ENCODE measurements at regions not wholly inside any gene's neighbourhood (a gene's known extent, or its start where the extent isn't known, plus 50 kb on each side); places are given as distances from the start of the nearest gene placed in this dataset.

- TF ChIP-seq SP1 (IDR thresholded peaks at IDR 0.05) (no peak), FOXK2 (IDR thresholded peaks at IDR 0.05) (no peak), FOXA1 (IDR thresholded peaks at IDR 0.05) (no peak), ZNF384 (IDR thresholded peaks at IDR 0.05) (no peak), HDGF (IDR thresholded peaks at IDR 0.05; ENCODE audit: borderline replicate concordance) (no peak), PKNOX1 (IDR thresholded peaks at IDR 0.05) (no peak), CTBP1 (IDR thresholded peaks at IDR 0.05; ENCODE audit: borderline replicate concordance) (no peak), TARDBP (IDR thresholded peaks at IDR 0.05) (no peak)
Observed at GRCh38 chrX:25290132-25290531, 274.4 kb upstream of the ARX start.

Measured in HEK293T (cell line).